ENCODE measurements at regions not wholly inside any gene's neighbourhood (a gene's known extent, or its start where the extent isn't known, plus 50 kb on each side); places are given as distances from the start of the nearest gene placed in this dataset.
"Not testable (repeated sequence)": the region's sequence is repeated elsewhere in the genome, so short reads cannot be mapped to it uniquely, and the experiment has no call there.

DNA sequence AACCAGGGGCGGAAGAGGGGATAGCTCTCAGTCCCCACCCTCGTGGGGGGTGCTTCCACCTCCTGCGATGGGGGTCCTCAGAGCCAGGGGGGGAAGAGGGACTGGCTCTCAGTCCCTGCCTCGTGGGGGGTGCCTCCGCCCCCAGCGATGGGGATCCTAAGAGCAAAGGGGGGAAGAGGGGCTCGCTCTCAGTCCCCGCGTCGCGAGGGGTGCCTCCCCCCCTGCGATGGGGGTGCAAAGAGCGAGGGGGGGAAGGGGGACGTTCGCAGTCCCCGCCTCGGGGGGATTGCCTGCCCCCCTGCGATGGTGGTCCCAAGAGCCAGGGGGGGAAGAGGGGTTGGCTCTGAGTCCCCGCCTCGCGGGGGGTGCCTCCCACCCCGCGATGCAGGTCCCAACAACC lies 159.9 kb downstream of the ATP6V0E2 start:
- TF ChIP-seq ZNF274 (IDR thresholded peaks at IDR 0.05; ENCODE audit: low read depth, low read length); SUZ12 (IDR thresholded peaks at IDR 0.05; ENCODE audit: extremely low read depth, insufficient read depth, insufficient read length): not testable (repeated sequence)
